SK-N-SH (cell line): ENCODE measurements at regions not wholly inside any gene's neighbourhood (a gene's known extent, or its start where the extent isn't known, plus 50 kb on each side); places are given as distances from the start of the nearest gene placed in this dataset.

ENCODE experiments used
- CTCF ChIA-PET: fragments of 300-600, 350-600 bp; formaldehyde crosslinking; extraction: SDS; loops from one replicate; lab custom pipeline; 2021; lab: Yijun Ruan, JAX
- POLR2A ChIA-PET: fragments of 350-600 bp; sonication (Branson Sonifier 250); formaldehyde crosslinking; extraction: SDS; loops from one replicate; lab custom pipeline; 2020; ENCODE audit warnings: antibody characterized with exemption, inconsistent platforms; lab: Yijun Ruan, JAX
- DNase-seq: peaks from one replicate; pipeline ENCODE4 v3.0.0; 2012
- H2AFZ ChIP-seq: fragments of 200-600 bp; sonication (generic); 2 replicates; pipeline ENCODE4 v1.8.1; 2016; ENCODE audit warnings: antibody characterized with exemption, mild to moderate bottlenecking, low read depth
- H3F3A ChIP-seq: fragments of 200-600 bp; sonication (generic); replicated peaks from 2 replicates; pipeline ENCODE3; 2016; ENCODE audit warnings: antibody characterized with exemption, mild to moderate bottlenecking; ENCODE audit not compliant: insufficient read depth
- H3K27ac ChIP-seq, 2 experiments: fragments of 200-500 bp in 1 of 2; fragments of 200-600 bp in 1 of 2; sonication (Bioruptor generic) in 1 of 2; sonication (generic), shearing (Covaris generic) in 1 of 2; 2 replicates each; pipeline versions ENCODE4 v1.5.1 to v1.6.1; 2014 to 2016; ENCODE audit warnings: low read depth in 2 of 2, inconsistent platforms in 1 of 2, low read length in 1 of 2, mild to moderate bottlenecking in 1 of 2, mixed read lengths in 1 of 2
- H3K27me3 ChIP-seq: fragments of 200-600 bp; sonication (generic), shearing (Covaris generic); 2 replicates; pipeline ENCODE4 v1.6.1; 2016; ENCODE audit warnings: mixed run types; ENCODE audit not compliant: insufficient read depth
- H3K36me3 ChIP-seq, 2 experiments: fragments of 200-500 bp in 1 of 2; fragments of 200-600 bp in 1 of 2; sonication (Bioruptor generic) in 1 of 2; sonication (generic) in 1 of 2; replicated peaks in 1 of 2; 2 replicates each; pipeline versions ENCODE3 to v1.5.1; 2014 to 2016; ENCODE audit warnings: low read length in 1 of 2, mild to moderate bottlenecking in 1 of 2; ENCODE audit not compliant: insufficient read depth in 2 of 2, control insufficient read depth in 1 of 2
- H3K4me1 ChIP-seq, 2 experiments: fragments of 200-500 bp in 1 of 2; fragments of 200-600 bp in 1 of 2; sonication (Bioruptor generic) in 1 of 2; sonication (generic), shearing (Covaris generic) in 1 of 2; 2 replicates each; pipeline versions ENCODE4 v1.5.1 to v1.6.1; 2014 to 2016; ENCODE audit warnings: low read depth in 1 of 2, low read length in 1 of 2, mixed run types in 1 of 2; ENCODE audit not compliant: insufficient read depth in 2 of 2, control insufficient read depth in 1 of 2
- H3K4me2 ChIP-seq: fragments of 200-600 bp; sonication (generic), shearing (Covaris generic); 2 replicates; pipeline ENCODE4 v1.6.1; 2017; ENCODE audit warnings: mixed run types
- H3K4me3 ChIP-seq, 2 experiments: fragments of 200-500 bp in 1 of 2; fragments of 200-600 bp in 1 of 2; sonication (Bioruptor generic) in 1 of 2; sonication (generic), shearing (Covaris generic) in 1 of 2; 2 replicates each; pipeline versions ENCODE4 v1.5.1 to v1.8.1; 2014 to 2016; ENCODE audit warnings: low read depth in 2 of 2, inconsistent platforms in 1 of 2, low read length in 1 of 2, mild to moderate bottlenecking in 1 of 2, mixed read lengths in 1 of 2, moderate library complexity in 1 of 2
- H3K79me2 ChIP-seq: fragments of 200-600 bp; sonication (generic); 2 replicates; pipeline ENCODE4 v1.8.1; 2017; ENCODE audit warnings: mild to moderate bottlenecking; ENCODE audit not compliant: insufficient read depth
- H3K9ac ChIP-seq: fragments of 200-600 bp; sonication (generic); 2 replicates; pipeline ENCODE4 v1.6.1; 2017; ENCODE audit warnings: mixed run types
- H3K9me2 ChIP-seq: fragments of 200-600 bp; sonication (generic); 2 replicates; pipeline ENCODE4 v1.6.1; 2017; ENCODE audit warnings: mixed run types
- H3K9me3 ChIP-seq: fragments of 200-600 bp; sonication (generic); 2 replicates; pipeline ENCODE4 v1.6.1; 2017; ENCODE audit warnings: mixed run types, mild to moderate bottlenecking, moderate library complexity
- H4K20me1 ChIP-seq: fragments of 200-600 bp; sonication (generic); 2 replicates; pipeline ENCODE4 v1.6.1; 2017; ENCODE audit warnings: mild to moderate bottlenecking, mixed run types; ENCODE audit not compliant: insufficient read depth
- ELF1 ChIP-seq: IDR thresholded peaks from 2 replicates; pipeline ENCODE4 v1.4.0; 2012
- FOSL2 ChIP-seq: IDR thresholded peaks from 2 replicates; pipeline ENCODE4 v1.4.0; 2012; ENCODE audit warnings: low read depth, mild to moderate bottlenecking, moderate library complexity, borderline replicate concordance
- FOXJ3 ChIP-seq: sonication (generic); formaldehyde crosslinking; IDR thresholded peaks from 2 replicates; pipeline ENCODE4 v1.5.1; 2020; ENCODE audit warnings: mild to moderate bottlenecking, missing genetic modification reagents
- FOXM1 ChIP-seq: IDR thresholded peaks from 2 replicates; pipeline ENCODE4 v1.4.0; 2012; ENCODE audit warnings: low read depth, mild to moderate bottlenecking
- IRF3 ChIP-seq: fragments of 150-350 bp; IDR thresholded peaks from 2 replicates; pipeline ENCODE4 v1.6.1; 2016; ENCODE audit warnings: mild to moderate bottlenecking, low read depth, low read length
- JUND ChIP-seq: IDR thresholded peaks from 2 replicates; pipeline ENCODE4 v1.4.0; 2012
- MXI1 ChIP-seq: IDR thresholded peaks from 2 replicates; pipeline ENCODE4 v1.6.1; 2012; ENCODE audit warnings: mild to moderate bottlenecking, low read depth, low read length, improper control_type of control experiment
- NRF1 ChIP-seq: IDR thresholded peaks from 2 replicates; pipeline ENCODE4 v1.6.1; 2012; ENCODE audit warnings: low read depth, mild to moderate bottlenecking, low read length
- POLR2AphosphoS5 ChIP-seq: IDR thresholded peaks from 2 replicates; pipeline ENCODE4 v1.6.1; 2012; ENCODE audit warnings: low read depth, low read length
- RCOR1 ChIP-seq: fragments of 150-350 bp; IDR thresholded peaks from 2 replicates; pipeline ENCODE4 v1.6.1; 2017; ENCODE audit warnings: antibody characterized with exemption, low read length
- RXRA ChIP-seq: IDR thresholded peaks from 2 replicates; pipeline ENCODE4 v1.4.0; 2012; ENCODE audit warnings: low read depth, mild to moderate bottlenecking, borderline replicate concordance
- SIN3A ChIP-seq: IDR thresholded peaks from 2 replicates; pipeline ENCODE4 v1.6.1; 2012; ENCODE audit warnings: low read depth, mild to moderate bottlenecking, low read length, moderate library complexity, borderline replicate concordance
- TAF1 ChIP-seq: IDR thresholded peaks from 2 replicates; pipeline ENCODE4 v1.6.1; 2012; ENCODE audit warnings: low read depth, mild to moderate bottlenecking, low read length, moderate library complexity, borderline replicate concordance
- TCF12 ChIP-seq: IDR thresholded peaks from 2 replicates; pipeline ENCODE4 v1.4.0; 2012
- WGBS: methylation state at CpG from one replicate; pipeline ENCODE4 v1.1.6; 2017; ENCODE audit warnings: low lambda C conversion rate; 5-methylcytosine and 5-hydroxymethylcytosine counted together
- TF ChIP-seq, protein P1 (sequence below): fragments of 150-350 bp; IDR thresholded peaks from 2 replicates; pipeline ENCODE4 v1.6.1; 2017; ENCODE audit warnings: antibody characterized with exemption, low read length, low read depth, borderline replicate concordance
- TF ChIP-seq, protein P2 (sequence below): IDR thresholded peaks from 2 replicates; pipeline ENCODE4 v1.4.0; 2012; ENCODE audit warnings: low read depth, borderline replicate concordance
- TF ChIP-seq, protein P3 (sequence below): IDR thresholded peaks from 2 replicates; pipeline ENCODE4 v1.4.0; 2012; ENCODE audit warnings: low read depth, borderline replicate concordance

DNA sequence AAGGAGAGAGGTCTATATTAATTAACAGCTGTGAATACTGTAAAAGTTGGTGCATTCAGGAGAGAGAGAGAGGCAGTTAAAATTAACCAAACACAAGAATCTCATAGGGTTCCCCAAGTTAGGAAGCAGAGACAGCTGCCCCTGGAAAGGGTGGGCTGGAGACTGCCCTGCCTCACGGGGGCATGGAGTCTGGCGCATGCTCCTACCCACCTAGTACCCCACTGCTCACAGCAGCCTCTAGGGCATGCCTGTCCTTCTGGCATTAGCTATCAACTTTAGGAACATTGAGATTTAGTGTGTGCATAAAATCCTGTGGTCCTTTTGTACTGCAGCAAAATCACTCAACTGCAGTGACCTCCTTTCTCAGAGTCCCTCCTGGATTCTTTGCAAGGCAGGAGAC, 710.1 kb downstream of the SORCS3 start:
- TF ChIP-seq FOXM1 (no peak), NRF1 (no peak), MXI1 (no peak), ELF1 (no peak)
- TF ChIP-seq, protein P1, sequence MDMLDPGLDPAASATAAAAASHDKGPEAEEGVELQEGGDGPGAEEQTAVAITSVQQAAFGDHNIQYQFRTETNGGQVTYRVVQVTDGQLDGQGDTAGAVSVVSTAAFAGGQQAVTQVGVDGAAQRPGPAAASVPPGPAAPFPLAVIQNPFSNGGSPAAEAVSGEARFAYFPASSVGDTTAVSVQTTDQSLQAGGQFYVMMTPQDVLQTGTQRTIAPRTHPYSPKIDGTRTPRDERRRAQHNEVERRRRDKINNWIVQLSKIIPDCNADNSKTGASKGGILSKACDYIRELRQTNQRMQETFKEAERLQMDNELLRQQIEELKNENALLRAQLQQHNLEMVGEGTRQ, result no peak
- H3K36me3 ChIP-seq, result no peaks in the 10 kb centered on the region
- H3K9me3 ChIP-seq, result no peaks in the 10 kb centered on the region
- DNase-seq, result no peak
- H3K79me2 ChIP-seq, result no peaks in the 10 kb centered on the region
- CTCF ChIA-PET, result no interaction called here
- no peak overlapping the region for H2AFZ ChIP-seq
- H3K27me3 ChIP-seq, result no peaks in the 10 kb centered on the region
- WGBS, result 17% methylated on average over 2 of the region's 2 CpGs
- no peak overlapping the region for H3K4me3 ChIP-seq
- H4K20me1 ChIP-seq, result no peaks in the 10 kb centered on the region
- no peaks in the 10 kb centered on the region for H3K4me1 ChIP-seq
- POLR2A ChIA-PET, result no interaction called here
- H3K9me2 ChIP-seq, result no peaks in the 10 kb centered on the region
- no peak overlapping the region for H3K9ac ChIP-seq
- no peaks in the 10 kb centered on the region for H3F3A ChIP-seq
- H3K27ac ChIP-seq, result no peak overlapping the region
- H3K4me2 ChIP-seq, result no peak overlapping the region

DNA sequence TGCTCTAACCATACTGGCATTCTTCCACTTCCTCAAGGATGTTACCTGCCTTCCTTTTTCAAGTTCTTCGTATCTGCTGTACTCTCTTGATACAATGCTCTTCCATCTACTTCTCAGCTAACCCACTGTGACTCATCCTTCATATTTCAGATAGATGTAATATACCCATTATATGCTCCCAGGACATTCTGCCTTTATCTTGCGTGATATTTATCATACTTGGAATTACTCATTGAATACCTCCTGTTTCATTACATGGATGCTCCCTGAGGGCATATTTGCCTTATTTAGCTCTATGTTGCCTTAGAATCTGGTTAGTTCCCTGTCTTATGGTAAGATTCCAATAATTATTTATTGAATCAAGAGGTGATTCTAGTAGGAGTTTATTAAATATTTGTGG, 706.4 kb downstream of the SORCS3 start:
- WGBS, result 17% methylated on average over 2 of the region's 2 CpGs
- H3K4me1 ChIP-seq, result peaks cover 0 to 3% of the 10 kb centered on the region in 2 experiments; a peak in 1 of 4 replicates
- H3K9me3 ChIP-seq, result no peaks in the 10 kb centered on the region
- H4K20me1 ChIP-seq, result no peaks in the 10 kb centered on the region
- no peak overlapping the region for H3K9ac ChIP-seq
- no peak overlapping the region for H3K4me3 ChIP-seq
- H2AFZ ChIP-seq, result no peak overlapping the region
- no peaks in the 10 kb centered on the region for H3K36me3 ChIP-seq
- ChIA-PET CTCF (interaction anchor here (0.9 kb wide), 1 partner anchor 603 kb away, joined by 3 read pairs; no protein-coding TSS in a partner anchor), POLR2A (no interaction called here)
- H3K79me2 ChIP-seq, result no peaks in the 10 kb centered on the region
- no peaks in the 10 kb centered on the region for H3F3A ChIP-seq
- no peak overlapping the region for H3K4me2 ChIP-seq
- no peaks in the 10 kb centered on the region for H3K27me3 ChIP-seq
- no peak overlapping the region for H3K27ac ChIP-seq
- TF ChIP-seq, protein P2, sequence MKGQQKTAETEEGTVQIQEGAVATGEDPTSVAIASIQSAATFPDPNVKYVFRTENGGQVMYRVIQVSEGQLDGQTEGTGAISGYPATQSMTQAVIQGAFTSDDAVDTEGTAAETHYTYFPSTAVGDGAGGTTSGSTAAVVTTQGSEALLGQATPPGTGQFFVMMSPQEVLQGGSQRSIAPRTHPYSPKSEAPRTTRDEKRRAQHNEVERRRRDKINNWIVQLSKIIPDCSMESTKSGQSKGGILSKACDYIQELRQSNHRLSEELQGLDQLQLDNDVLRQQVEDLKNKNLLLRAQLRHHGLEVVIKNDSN, result no peak
- TF ChIP-seq, protein P3, sequence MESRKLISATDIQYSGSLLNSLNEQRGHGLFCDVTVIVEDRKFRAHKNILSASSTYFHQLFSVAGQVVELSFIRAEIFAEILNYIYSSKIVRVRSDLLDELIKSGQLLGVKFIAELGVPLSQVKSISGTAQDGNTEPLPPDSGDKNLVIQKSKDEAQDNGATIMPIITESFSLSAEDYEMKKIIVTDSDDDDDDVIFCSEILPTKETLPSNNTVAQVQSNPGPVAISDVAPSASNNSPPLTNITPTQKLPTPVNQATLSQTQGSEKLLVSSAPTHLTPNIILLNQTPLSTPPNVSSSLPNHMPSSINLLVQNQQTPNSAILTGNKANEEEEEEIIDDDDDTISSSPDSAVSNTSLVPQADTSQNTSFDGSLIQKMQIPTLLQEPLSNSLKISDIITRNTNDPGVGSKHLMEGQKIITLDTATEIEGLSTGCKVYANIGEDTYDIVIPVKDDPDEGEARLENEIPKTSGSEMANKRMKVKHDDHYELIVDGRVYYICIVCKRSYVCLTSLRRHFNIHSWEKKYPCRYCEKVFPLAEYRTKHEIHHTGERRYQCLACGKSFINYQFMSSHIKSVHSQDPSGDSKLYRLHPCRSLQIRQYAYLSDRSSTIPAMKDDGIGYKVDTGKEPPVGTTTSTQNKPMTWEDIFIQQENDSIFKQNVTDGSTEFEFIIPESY, result no peak
- H3K9me2 ChIP-seq, result no peaks in the 10 kb centered on the region
- no peak for DNase-seq

DNA sequence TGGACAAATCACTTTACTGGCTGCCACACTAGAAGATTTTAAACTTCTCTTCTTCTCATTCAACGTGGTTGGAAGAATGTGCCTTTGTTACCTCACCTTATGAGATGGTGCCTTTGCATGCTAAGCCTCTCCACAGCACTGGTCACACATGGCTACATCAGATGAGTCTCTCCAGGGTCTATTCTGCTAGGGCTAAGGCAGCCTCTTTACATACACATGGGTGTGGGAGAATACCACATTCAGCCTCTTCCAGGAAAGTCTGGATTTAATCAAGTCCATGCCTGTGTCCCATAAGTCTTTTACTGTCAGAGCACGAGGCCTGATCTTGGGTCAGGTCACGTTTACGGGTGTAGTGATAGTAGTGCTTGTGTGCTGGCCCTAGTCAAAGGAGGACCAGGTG, 701.5 kb downstream of the SORCS3 start:
- POLR2A ChIA-PET, result no interaction called here
- Histone ChIP-seq H3K4me3 (no peak overlapping the region), H3F3A (no peaks in the 10 kb centered on the region), H3K9me3 (no peaks in the 10 kb centered on the region), H3K4me2 (no peak overlapping the region), H3K4me1 (peaks cover 0 to 3% of the 10 kb centered on the region in 2 experiments; a peak in 1 of 4 replicates), H3K9me2 (no peaks in the 10 kb centered on the region), H2AFZ (no peak overlapping the region), H3K79me2 (no peaks in the 10 kb centered on the region), H4K20me1 (no peaks in the 10 kb centered on the region), H3K27me3 (no peaks in the 10 kb centered on the region), H3K36me3 (no peaks in the 10 kb centered on the region), H3K9ac (no peak overlapping the region), H3K27ac (no peak overlapping the region)
- CTCF ChIA-PET, result no interaction called here
- 31% methylated on average over 4 of the region's 4 CpGs for WGBS
- DNase-seq, result no peak
- TF ChIP-seq, protein P1, result no peak
- TF ChIP-seq JUND, result no peak
- no peak for TF ChIP-seq FOSL2
- TF ChIP-seq FOXM1, result no peak
- no peak for TF ChIP-seq TAF1
- no peak for TF ChIP-seq IRF3
- no peak for TF ChIP-seq TCF12
- TF ChIP-seq POLR2AphosphoS5, result no peak
- TF ChIP-seq RXRA, result no peak
- TF ChIP-seq FOXJ3 (CRISPR knock-in tag), result no peak
- no peak for TF ChIP-seq RCOR1
- TF ChIP-seq SIN3A, result no peak
